GM12878 (cell line): ENCODE measurements at regions not wholly inside any gene's neighbourhood (a gene's known extent, or its start where the extent isn't known, plus 50 kb on each side); places are given as distances from the start of the nearest gene placed in this dataset. TPM values are rescaled to one million over a fixed set of nuclear protein-coding genes. Genes with fewer than 3 reads are reported as not detected.

Experiments used
- small RNA-seq: library from RNA; depleted of rRNA; stranded (forward); fragments of <200 nt; gene quantifications from one replicate; pipeline ENCODE3, GENCODE V24; 2014

Small RNAs in the stretch of these regions (small RNA-seq; reads per million reads assigned to genes)
- not detected for gene AC067819.1
